NCI-H82 treated with DMSO at 0.1 percent for 48 hours (cell line): ENCODE measurements at regions not wholly inside any gene's neighbourhood (a gene's known extent, or its start where the extent isn't known, plus 50 kb on each side); places are given as distances from the start of the nearest gene placed in this dataset.

Experiments used
- DNase-seq: peaks from one replicate; lab custom pipeline; 2025; ENCODE audit not compliant: unreplicated experiment; lab: John Stamatoyannopoulos, UW

- no peak for DNase-seq
Observed at GRCh38 chr11:38315151-38315550, 1717.1 kb upstream of the RAG2 start.

- no peak for DNase-seq
Observed at GRCh38 chr11:38307455-38307854, 1709.4 kb upstream of the RAG2 start.

GRCh38 chr11:38305682-38306081 lies 1707.6 kb upstream of the RAG2 start:
- no peak for DNase-seq

- DNase-seq, result no peak
Observed at GRCh38 chr11:38304926-38305325, 1706.9 kb upstream of the RAG2 start.

- DNase-seq, result no peak
Observed at GRCh38 chr11:38302564-38302963, 1704.5 kb upstream of the RAG2 start.

- DNase-seq, result no peak
Observed at GRCh38 chr11:38300570-38300969, 1702.5 kb upstream of the RAG2 start.

- DNase-seq, result no peak
Observed at GRCh38 chr11:38296211-38296776, 1698.3 kb upstream of the RAG2 start.

- no peak for DNase-seq
Observed at GRCh38 chr11:38282718-38283117, 1684.7 kb upstream of the RAG2 start.

- DNase-seq, result no peak
Observed at GRCh38 chr11:38278457-38279141, 1680.6 kb upstream of the RAG2 start.

- no peak for DNase-seq
Observed at GRCh38 chr11:38274031-38274430, 1676.0 kb upstream of the RAG2 start.

GRCh38 chr11:38272376-38272775 lies 1674.3 kb upstream of the RAG2 start:
- DNase-seq, result no peak

GRCh38 chr11:38266691-38267090 lies 1668.7 kb upstream of the RAG2 start:
- DNase-seq, result no peak

- no peak for DNase-seq
Observed at GRCh38 chr11:38256436-38256835, 1658.4 kb upstream of the RAG2 start.

GRCh38 chr11:38254913-38255312 lies 1656.9 kb upstream of the RAG2 start:
- no peak for DNase-seq

- no peak for DNase-seq
Observed at GRCh38 chr11:38252620-38253019, 1654.6 kb upstream of the RAG2 start.

- DNase-seq, result no peak
Observed at GRCh38 chr11:38246451-38246850, 1648.4 kb upstream of the RAG2 start.

- DNase-seq, result no peak
Observed at GRCh38 chr11:38226684-38227083, 1628.6 kb upstream of the RAG2 start.

GRCh38 chr11:38221295-38221694 lies 1623.3 kb upstream of the RAG2 start:
- no peak for DNase-seq

GRCh38 chr11:38219636-38220035 lies 1621.6 kb upstream of the RAG2 start:
- no peak for DNase-seq

GRCh38 chr11:38208951-38209350 lies 1610.9 kb upstream of the RAG2 start:
- DNase-seq, result no peak

- DNase-seq, result no peak
Observed at GRCh38 chr11:38206663-38207062, 1608.6 kb upstream of the RAG2 start.

- no peak for DNase-seq
Observed at GRCh38 chr11:38191101-38191500, 1593.1 kb upstream of the RAG2 start.
